ENCODE measurements at regions not wholly inside any gene's neighbourhood (a gene's known extent, or its start where the extent isn't known, plus 50 kb on each side); places are given as distances from the start of the nearest gene placed in this dataset.

- Histone ChIP-seq H3K4me2 (replicated peaks; ENCODE audit: low read depth, low read length, poor library complexity, severe bottlenecking) (no peak overlapping the region), H3K4me1 (ENCODE audit: control insufficient read depth in 2 of 2, insufficient read depth in 2 of 2, low read length in 2 of 2) (no peaks in the 10 kb centered on the region), H2AFZ (ENCODE audit: insufficient read depth, low read depth, low read length, poor library complexity, severe bottlenecking) (no peak overlapping the region), H3K9ac (ENCODE audit: low read length) (no peak overlapping the region), H3K9me3 (ENCODE audit: control extremely low read depth in 1 of 3, control insufficient read depth in 2 of 3, insufficient read depth in 1 of 3, low read length in 2 of 3) (no peaks in the 10 kb centered on the region), H3K79me2 (ENCODE audit: control insufficient read depth, insufficient read depth, low read length) (no peaks in the 10 kb centered on the region), H3K27me3 (replicated peaks in 1 of 4; ENCODE audit: control extremely low read depth in 1 of 4, control insufficient read depth in 3 of 4, insufficient read depth in 4 of 4, low read length in 3 of 4) (no peaks in the 10 kb centered on the region), H3K27ac (ENCODE audit: low read length in 2 of 2) (no peak overlapping the region), H3K36me3 (replicated peaks in 1 of 2; ENCODE audit: control extremely low read depth in 1 of 2, control insufficient read depth in 1 of 2, extremely low read depth in 1 of 2, insufficient read depth in 2 of 2, low read length in 1 of 2) (no peaks in the 10 kb centered on the region), H3K4me3 (ENCODE audit: control extremely low read depth in 1 of 5, extremely low read depth in 1 of 5, insufficient read depth in 1 of 5, low read depth in 2 of 5, low read length in 4 of 5) (no peak overlapping the region), H4K20me1 (ENCODE audit: control insufficient read depth, insufficient read depth, low read length, poor library complexity, severe bottlenecking) (no peaks in the 10 kb centered on the region)
- DNase-seq (no peak), ATAC-seq (ENCODE audit: low read depth) (no peak)
- H3K9me3 Mint-ChIP-seq (ENCODE audit: insufficient read depth) = peaks cover 2% of the 10 kb centered on the region
- intact Hi-C loops (cut with micrococcal nuclease) = no loop called here
- ChIA-PET POLR2A (no interaction called here), CTCF (no interaction called here)
- no CpG with 5 or more reads among the region's 3 CpGs for WGBS (ENCODE audit: insufficient coverage)
- H3K27me3 Mint-ChIP-seq = no peaks in the 10 kb centered on the region
- no peak for TF ChIP-seq EZH2 (IDR thresholded peaks at IDR 0.05; ENCODE audit: borderline replicate concordance, insufficient read depth, low read depth, low read length, poor library complexity, severe bottlenecking)
- no peak for TF ChIP-seq CTCF (IDR thresholded peaks at IDR 0.05)
- no peak overlapping the region for H3K27ac Mint-ChIP-seq
- H3K4me3 Mint-ChIP-seq = no peak overlapping the region
- no peaks in the 10 kb centered on the region for H3K4me1 Mint-ChIP-seq
Observed at GRCh38 chr13:83008212-83008929, 873.9 kb downstream of the SLITRK1 start.

DNA sequence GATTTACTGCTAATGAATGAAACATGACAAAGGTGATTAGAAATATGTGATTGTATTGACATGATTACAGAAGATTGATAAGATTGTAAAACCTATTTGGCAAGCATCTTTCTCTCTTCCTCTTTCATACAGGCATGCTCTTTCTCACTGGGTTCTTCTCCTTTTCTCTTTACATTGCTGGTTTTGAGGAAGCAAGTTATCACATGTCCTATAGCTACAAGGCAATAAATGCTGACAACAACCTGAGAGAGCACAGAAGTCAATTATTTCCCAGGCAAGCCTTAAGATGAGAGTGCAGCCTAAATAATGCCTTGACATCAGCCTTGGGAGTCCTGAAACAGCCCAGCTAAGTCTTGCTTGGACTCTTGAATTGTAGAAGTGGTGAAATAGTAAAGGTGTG, 875.0 kb downstream of the SLITRK1 start:
- H4K20me1 ChIP-seq (ENCODE audit: control insufficient read depth, insufficient read depth, low read length, poor library complexity, severe bottlenecking) = no peaks in the 10 kb centered on the region
- Mint-ChIP-seq H3K9me3 (ENCODE audit: insufficient read depth) (peaks cover 2% of the 10 kb centered on the region), H3K4me1 (no peaks in the 10 kb centered on the region), H3K27ac (no peak overlapping the region), H3K27me3 (no peaks in the 10 kb centered on the region), H3K4me3 (no peak overlapping the region)
- ChIA-PET POLR2A (no interaction called here), CTCF (no interaction called here)
- H3K9me3 ChIP-seq (ENCODE audit: control extremely low read depth in 1 of 3, control insufficient read depth in 2 of 3, insufficient read depth in 1 of 3, low read length in 2 of 3) = no peaks in the 10 kb centered on the region
- DNase-seq (no peak), ATAC-seq (ENCODE audit: low read depth) (no peak)
- no peak overlapping the region for H3K4me3 ChIP-seq (ENCODE audit: control extremely low read depth in 1 of 5, extremely low read depth in 1 of 5, insufficient read depth in 1 of 5, low read depth in 2 of 5, low read length in 4 of 5)
- H3K27me3 ChIP-seq (replicated peaks in 1 of 4; ENCODE audit: control extremely low read depth in 1 of 4, control insufficient read depth in 3 of 4, insufficient read depth in 4 of 4, low read length in 3 of 4) = no peaks in the 10 kb centered on the region
- H2AFZ ChIP-seq (ENCODE audit: insufficient read depth, low read depth, low read length, poor library complexity, severe bottlenecking) = no peak overlapping the region
- H3K79me2 ChIP-seq (ENCODE audit: control insufficient read depth, insufficient read depth, low read length) = no peaks in the 10 kb centered on the region
- H3K9ac ChIP-seq (ENCODE audit: low read length) = no peak overlapping the region
- no peak overlapping the region for H3K27ac ChIP-seq (ENCODE audit: low read length in 2 of 2)
- TF ChIP-seq EZH2 (IDR thresholded peaks at IDR 0.05; ENCODE audit: borderline replicate concordance, insufficient read depth, low read depth, low read length, poor library complexity, severe bottlenecking) (no peak), CTCF (IDR thresholded peaks at IDR 0.05) (no peak)
- intact Hi-C loops (cut with micrococcal nuclease) = no loop called here
- no peaks in the 10 kb centered on the region for H3K36me3 ChIP-seq (replicated peaks in 1 of 2; ENCODE audit: control extremely low read depth in 1 of 2, control insufficient read depth in 1 of 2, extremely low read depth in 1 of 2, insufficient read depth in 2 of 2, low read length in 1 of 2)
- no peaks in the 10 kb centered on the region for H3K4me1 ChIP-seq (ENCODE audit: control insufficient read depth in 2 of 2, insufficient read depth in 2 of 2, low read length in 2 of 2)
- H3K4me2 ChIP-seq (replicated peaks; ENCODE audit: low read depth, low read length, poor library complexity, severe bottlenecking) = no peak overlapping the region
